ENCODE measurements at regions not wholly inside any gene's neighbourhood (a gene's known extent, or its start where the extent isn't known, plus 50 kb on each side); places are given as distances from the start of the nearest gene placed in this dataset.

- no peak for DNase-seq (ENCODE audit: extremely low read depth, low read depth)
- no peak overlapping the region for H3K4me3 ChIP-seq (replicated peaks; ENCODE audit: low read depth, low read length)
- no peak for TF ChIP-seq CTCF (IDR thresholded peaks at IDR 0.05; ENCODE audit: low read depth, low read length, missing control alignments)
Observed at GRCh38 chr3:105958237-105959000, 89.6 kb upstream of the CBLB start.

- no peak for TF ChIP-seq CTCF (IDR thresholded peaks at IDR 0.05; ENCODE audit: low read depth, low read length, missing control alignments)
- DNase-seq (ENCODE audit: extremely low read depth, low read depth), result no peak
- no peak overlapping the region for H3K4me3 ChIP-seq (replicated peaks; ENCODE audit: low read depth, low read length)
Observed at GRCh38 chr3:105959851-105960250, 91.0 kb upstream of the CBLB start.

- TF ChIP-seq CTCF (IDR thresholded peaks at IDR 0.05; ENCODE audit: low read depth, low read length, missing control alignments), result no peak
- no peak for DNase-seq (ENCODE audit: extremely low read depth, low read depth)
- H3K4me3 ChIP-seq (replicated peaks; ENCODE audit: low read depth, low read length), result no peak overlapping the region
Observed at GRCh38 chr3:105960381-105960780, 91.6 kb upstream of the CBLB start.

DNA sequence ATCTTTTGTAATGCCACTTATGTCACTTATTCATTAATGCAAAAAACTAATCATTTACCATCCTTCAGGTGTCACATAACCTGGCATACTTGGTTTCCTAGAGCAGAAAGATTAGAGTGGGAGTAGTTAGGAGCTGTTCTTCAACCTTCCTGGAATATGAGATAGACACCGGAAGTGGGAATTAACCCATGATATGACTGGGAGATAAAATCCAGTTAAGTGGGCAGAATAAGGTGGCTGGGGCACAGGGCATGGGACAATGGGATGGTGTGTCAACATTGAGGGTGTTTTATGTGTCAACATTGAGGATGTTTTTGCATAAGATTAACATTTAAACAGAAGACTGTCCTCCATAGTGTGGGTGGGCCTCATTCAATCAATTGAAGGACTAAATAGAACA, 94.3 kb upstream of the CBLB start:
- H3K4me3 ChIP-seq (replicated peaks; ENCODE audit: low read depth, low read length), result no peak overlapping the region
- TF ChIP-seq CTCF (IDR thresholded peaks at IDR 0.05; ENCODE audit: low read depth, low read length, missing control alignments), result no peak
- DNase-seq (ENCODE audit: extremely low read depth, low read depth), result no peak

DNA sequence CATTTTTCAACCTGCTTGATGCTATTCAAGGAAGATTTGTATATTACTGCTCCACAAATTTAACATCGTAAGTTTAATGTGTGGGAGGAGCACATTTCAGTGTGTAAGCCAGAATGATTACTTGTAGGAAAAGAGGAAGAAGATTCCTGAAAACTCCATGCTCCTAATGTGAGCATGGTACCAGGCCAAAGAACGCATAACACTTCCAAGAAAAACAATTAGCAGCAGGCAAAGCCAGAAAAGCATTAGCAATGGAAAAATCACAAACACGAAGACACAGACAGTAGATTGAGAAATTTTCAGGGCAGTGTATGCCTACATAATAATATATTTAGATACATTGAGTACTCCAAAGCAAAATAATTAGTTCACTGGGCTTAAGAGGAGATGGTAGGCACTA, 96.6 kb upstream of the CBLB start:
- no peak for TF ChIP-seq CTCF (IDR thresholded peaks at IDR 0.05; ENCODE audit: low read depth, low read length, missing control alignments)
- no peak overlapping the region for H3K4me3 ChIP-seq (replicated peaks; ENCODE audit: low read depth, low read length)
- no peak for DNase-seq (ENCODE audit: extremely low read depth, low read depth)

- TF ChIP-seq CTCF (IDR thresholded peaks at IDR 0.05; ENCODE audit: low read depth, low read length, missing control alignments), result no peak
- DNase-seq (ENCODE audit: extremely low read depth, low read depth), result no peak
- H3K4me3 ChIP-seq (replicated peaks; ENCODE audit: low read depth, low read length), result no peak overlapping the region
Observed at GRCh38 chr3:105967117-105967516, 98.3 kb upstream of the CBLB start.

- H3K4me3 ChIP-seq (replicated peaks; ENCODE audit: low read depth, low read length), result no peak overlapping the region
- TF ChIP-seq CTCF (IDR thresholded peaks at IDR 0.05; ENCODE audit: low read depth, low read length, missing control alignments), result no peak
- DNase-seq (ENCODE audit: extremely low read depth, low read depth), result peak; percentile 27
Observed at GRCh38 chr3:105970283-105970682, 101.5 kb upstream of the CBLB start.

Measured in HFF-Myc (cell line).